ENCODE measurements at regions not wholly inside any gene's neighbourhood (a gene's known extent, or its start where the extent isn't known, plus 50 kb on each side); places are given as distances from the start of the nearest gene placed in this dataset.
"Not testable (repeated sequence)": the region's sequence is repeated elsewhere in the genome, so short reads cannot be mapped to it uniquely, and the experiment has no call there.

- not testable (repeated sequence) for H3K36me3 ChIP-seq; H3K4me3 ChIP-seq; H3K4me1 ChIP-seq (ENCODE audit: low read depth); H3K27me3 ChIP-seq; H3K9me3 ChIP-seq (ENCODE audit: low read depth); DNase-seq (ENCODE audit: low read depth in 1 of 2, low spot score in 1 of 2); H3K27ac ChIP-seq
These were observed 62.8 kb downstream of the RPS24 start for GRCh38 chr10:78096486-78096885.

- not testable (repeated sequence) for H3K27me3 ChIP-seq; H3K27ac ChIP-seq; H3K4me1 ChIP-seq (ENCODE audit: low read depth); H3K9me3 ChIP-seq (ENCODE audit: low read depth); H3K4me3 ChIP-seq; DNase-seq (ENCODE audit: low read depth in 1 of 2, low spot score in 1 of 2); H3K36me3 ChIP-seq
These were observed 68.9 kb downstream of the RPS24 start for GRCh38 chr10:78102593-78102992.

- no peaks in the 10 kb centered on the region for H3K36me3 ChIP-seq
- H3K27ac ChIP-seq, result no peak overlapping the region
- no peaks in the 10 kb centered on the region for H3K4me1 ChIP-seq (ENCODE audit: low read depth)
- no peak for DNase-seq (ENCODE audit: low read depth in 1 of 2, low spot score in 1 of 2)
- H3K9me3 ChIP-seq (ENCODE audit: low read depth), result no peaks in the 10 kb centered on the region
- H3K27me3 ChIP-seq, result no peaks in the 10 kb centered on the region
- no peak for TF ChIP-seq CTCF (IDR thresholded peaks at IDR 0.05; ENCODE audit: low read depth, low read length)
- H3K4me3 ChIP-seq, result no peak overlapping the region
These were observed 75.5 kb downstream of the RPS24 start for GRCh38 chr10:78109210-78109609.

DNA sequence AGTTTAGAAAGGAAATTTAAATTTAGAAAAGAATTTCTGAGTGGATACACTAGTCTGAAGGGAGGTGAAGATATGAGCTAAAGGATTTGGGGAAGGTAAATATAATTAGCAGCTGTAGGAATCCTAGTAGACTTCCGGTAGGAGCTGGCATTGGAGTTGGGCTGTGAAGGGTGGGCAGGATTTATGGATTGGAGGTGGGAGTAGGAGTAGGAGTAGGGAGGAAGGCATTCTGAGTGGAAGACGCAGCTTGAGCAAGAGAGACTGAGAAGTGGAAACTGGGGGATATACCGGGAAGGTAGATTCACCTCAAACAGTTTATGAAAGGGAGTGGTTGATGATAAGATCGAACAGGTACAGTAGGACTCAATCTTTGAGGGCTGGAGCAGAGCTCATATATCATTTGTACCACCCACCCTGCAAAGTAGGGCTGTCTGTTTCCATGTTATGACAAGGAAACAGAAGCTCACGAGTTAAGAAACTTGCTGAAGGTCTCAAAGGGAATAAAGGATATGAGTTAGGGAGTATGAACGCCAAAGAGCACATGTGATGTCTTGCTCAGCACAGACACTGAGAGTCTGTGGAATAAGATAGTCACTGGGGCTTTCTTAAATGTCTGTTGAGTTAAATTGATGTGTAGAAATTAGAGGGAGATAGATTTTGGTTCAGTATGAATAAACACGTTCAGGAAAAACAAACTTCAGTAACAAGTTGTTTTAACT, 81.6 kb downstream of the RPS24 start:
- Histone ChIP-seq H3K27me3 (no peaks in the 10 kb centered on the region), H3K27ac (no peak overlapping the region), H3K9me3 (ENCODE audit: low read depth) (no peaks in the 10 kb centered on the region), H3K36me3 (no peaks in the 10 kb centered on the region), H3K4me1 (ENCODE audit: low read depth) (no peaks in the 10 kb centered on the region), H3K4me3 (no peak overlapping the region)
- no peak for DNase-seq (ENCODE audit: low read depth in 1 of 2, low spot score in 1 of 2)
- no peak for TF ChIP-seq CTCF (IDR thresholded peaks at IDR 0.05; ENCODE audit: low read depth, low read length)

DNA sequence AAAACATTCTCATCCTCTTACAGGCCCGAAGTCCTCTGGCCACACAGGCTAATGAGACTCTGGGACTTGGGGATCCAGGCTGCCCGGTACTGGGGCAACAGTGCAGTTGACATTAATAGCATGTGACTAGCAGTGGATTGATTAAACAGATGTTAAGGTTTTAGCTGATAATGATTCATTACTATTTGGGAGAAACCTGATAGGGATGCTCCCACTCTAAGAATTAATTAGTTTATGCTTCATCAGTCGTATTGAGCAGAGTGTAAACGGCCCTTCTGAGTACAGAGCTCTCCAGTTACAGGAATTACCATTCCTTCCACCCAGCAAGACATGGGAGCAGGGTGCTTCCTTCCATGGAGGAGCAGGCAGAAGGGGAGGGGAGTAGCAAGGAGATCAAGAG, 82.7 kb downstream of the RPS24 start:
- no peak for DNase-seq (ENCODE audit: low read depth in 1 of 2, low spot score in 1 of 2)
- TF ChIP-seq CTCF (IDR thresholded peaks at IDR 0.05; ENCODE audit: low read depth, low read length), result no peak
- no peaks in the 10 kb centered on the region for H3K36me3 ChIP-seq
- H3K27ac ChIP-seq, result no peak overlapping the region
- H3K4me3 ChIP-seq, result no peak overlapping the region
- no peaks in the 10 kb centered on the region for H3K4me1 ChIP-seq (ENCODE audit: low read depth)
- no peaks in the 10 kb centered on the region for H3K27me3 ChIP-seq
- no peaks in the 10 kb centered on the region for H3K9me3 ChIP-seq (ENCODE audit: low read depth)

- no peaks in the 10 kb centered on the region for H3K36me3 ChIP-seq
- no peak overlapping the region for H3K27ac ChIP-seq
- no peak for TF ChIP-seq CTCF (IDR thresholded peaks at IDR 0.05; ENCODE audit: low read depth, low read length)
- H3K27me3 ChIP-seq, result no peaks in the 10 kb centered on the region
- H3K4me3 ChIP-seq, result no peak overlapping the region
- no peak for DNase-seq (ENCODE audit: low read depth in 1 of 2, low spot score in 1 of 2)
- no peaks in the 10 kb centered on the region for H3K9me3 ChIP-seq (ENCODE audit: low read depth)
- no peaks in the 10 kb centered on the region for H3K4me1 ChIP-seq (ENCODE audit: low read depth)
These were observed 84.9 kb downstream of the RPS24 start for GRCh38 chr10:78118591-78118990.

DNA sequence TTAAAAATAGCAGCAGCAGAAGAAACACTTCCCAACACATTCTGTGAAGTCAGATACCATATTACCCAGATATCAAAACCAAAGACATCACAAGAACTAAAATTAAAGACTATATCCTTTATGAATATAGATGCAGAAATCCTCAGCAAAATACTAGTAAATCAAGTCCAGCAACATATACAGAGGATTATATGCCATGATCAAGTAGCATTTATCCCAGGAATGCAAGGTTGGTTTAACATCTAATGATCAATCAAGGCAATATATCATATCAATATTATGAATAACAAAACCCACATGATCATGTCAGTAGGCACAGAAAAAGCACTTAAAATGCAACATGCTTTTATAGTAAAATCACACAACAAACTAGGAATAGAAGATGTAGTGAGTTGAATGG, 88.1 kb downstream of the RPS24 start:
- H3K36me3 ChIP-seq, result no peaks in the 10 kb centered on the region
- H3K27me3 ChIP-seq, result no peaks in the 10 kb centered on the region
- TF ChIP-seq CTCF (IDR thresholded peaks at IDR 0.05; ENCODE audit: low read depth, low read length), result no peak
- H3K4me3 ChIP-seq, result no peak overlapping the region
- H3K4me1 ChIP-seq (ENCODE audit: low read depth), result no peaks in the 10 kb centered on the region
- DNase-seq (ENCODE audit: low read depth in 1 of 2, low spot score in 1 of 2), result no peak
- no peaks in the 10 kb centered on the region for H3K9me3 ChIP-seq (ENCODE audit: low read depth)
- H3K27ac ChIP-seq, result no peak overlapping the region

Data from cardiac muscle cell (in vitro differentiated cells and primary cell).